Fibroblast of skin of left biceps (primary cell): ENCODE measurements at regions not wholly inside any gene's neighbourhood (a gene's known extent, or its start where the extent isn't known, plus 50 kb on each side); places are given as distances from the start of the nearest gene placed in this dataset.
"Not testable (repeated sequence)": the region's sequence is repeated elsewhere in the genome, so short reads cannot be mapped to it uniquely, and the experiment has no call there.

Experiments used
- DNase-seq, 2 experiments: peaks; one replicate each; pipeline ENCODE4 v3.0.0-alpha.2; 2013; ENCODE audit warnings: low read depth in 2 of 2

- DNase-seq, result no peak
Measured at GRCh38 chr18:47728921-47729320, 201.5 kb downstream of the SMAD2 start.

- DNase-seq, result no peak
Measured at GRCh38 chr18:47727409-47727808, 203.1 kb downstream of the SMAD2 start.

GRCh38 chr18:47726550-47726949 is 203.9 kb downstream of the SMAD2 start:
- no peak for DNase-seq

- DNase-seq, result no peak
Measured at GRCh38 chr18:47725656-47726055, 204.8 kb downstream of the SMAD2 start.

- DNase-seq, result no peak
Measured at GRCh38 chr18:47724186-47724975, 206.1 kb downstream of the SMAD2 start.

GRCh38 chr18:47721876-47722275 is 208.6 kb downstream of the SMAD2 start:
- DNase-seq, result no peak

- no peak for DNase-seq
Measured at GRCh38 chr18:47720741-47721140, 209.7 kb downstream of the SMAD2 start.

- DNase-seq, result no peak
Measured at GRCh38 chr18:47719096-47719780, 211.2 kb downstream of the SMAD2 start.

- no peak for DNase-seq
Measured at GRCh38 chr18:47718646-47719045, 211.8 kb downstream of the SMAD2 start.

- no peak for DNase-seq
Measured at GRCh38 chr18:47717257-47717656, 213.2 kb downstream of the SMAD2 start.

- no peak for DNase-seq
Measured at GRCh38 chr18:47716632-47717185, 213.8 kb downstream of the SMAD2 start.

GRCh38 chr18:47710451-47710850 is 220.0 kb downstream of the SMAD2 start:
- DNase-seq, result no peak

GRCh38 chr18:47709556-47709955 is 220.9 kb downstream of the SMAD2 start:
- DNase-seq, result no peak

- DNase-seq, result no peak
Measured at GRCh38 chr18:47708206-47708605, 222.3 kb downstream of the SMAD2 start.

GRCh38 chr18:47701134-47701533 is 229.3 kb downstream of the SMAD2 start:
- no peak for DNase-seq

- no peak for DNase-seq
Measured at GRCh38 chr18:47696870-47697269, 233.6 kb downstream of the SMAD2 start.

- DNase-seq, result no peak
Measured at GRCh38 chr18:47691611-47692010, 238.8 kb downstream of the SMAD2 start.

GRCh38 chr18:47690778-47691177 is 239.7 kb downstream of the SMAD2 start:
- not testable (repeated sequence) for DNase-seq

- no peak for DNase-seq
Measured at GRCh38 chr18:47689371-47689770, 241.1 kb downstream of the SMAD2 start.

GRCh38 chr18:47686806-47687205 is 243.7 kb downstream of the SMAD2 start:
- DNase-seq, result no peak

GRCh38 chr18:47683774-47684173 is 246.7 kb downstream of the SMAD2 start:
- no peak for DNase-seq

GRCh38 chr18:47682876-47683275 is 247.6 kb downstream of the SMAD2 start:
- DNase-seq, result no peak

- no peak for DNase-seq
Measured at GRCh38 chr18:47680488-47680887, 250.0 kb downstream of the SMAD2 start.
